Esophagus muscularis mucosa (tissue), 4 donors: ENCODE measurements at regions not wholly inside any gene's neighbourhood (a gene's known extent, or its start where the extent isn't known, plus 50 kb on each side); places are given as distances from the start of the nearest gene placed in this dataset.
A peak's percentile ranks its signal among the peaks of the same experiment; 100 is the strongest.

ENCODE experiments used
- DNase-seq: peaks from one replicate; pipeline ENCODE4 v3.0.0-alpha.2; 2017; ENCODE audit errors: extremely low spot score
- H3K27ac ChIP-seq, 4 donors: fragments of 200-600 bp; sonication (generic); replicated peaks in 1 of 4; 1 replicate in 3 of 4; 2 replicates in 1 of 4; pipeline ENCODE4 v1.5.1; 2016 to 2019; ENCODE audit warnings: mild to moderate bottlenecking in 1 of 4
- H3K27me3 ChIP-seq, 4 donors: fragments of 200-600 bp; sonication (generic); one replicate each; pipeline versions ENCODE4 v1.5.1 to v1.6.0; 2016 to 2019
- H3K36me3 ChIP-seq, 4 donors: fragments of 200-600 bp; sonication (generic); one replicate each; pipeline ENCODE4 v1.5.1; 2016 to 2019
- H3K4me1 ChIP-seq, 4 donors: fragments of 200-600 bp; sonication (generic); one replicate each; pipeline ENCODE4 v1.5.1; 2016 to 2019
- H3K4me3 ChIP-seq, 4 donors: fragments of 200-600 bp; sonication (generic); 1 replicate in 2 of 4; 2 replicates in 2 of 4; pipeline ENCODE4 v1.5.1; 2016 to 2019; ENCODE audit warnings: mild to moderate bottlenecking in 4 of 4, moderate library complexity in 1 of 4
- H3K9me3 ChIP-seq, 4 donors: fragments of 200-600 bp; sonication (generic); 1 replicate in 3 of 4; 2 replicates in 1 of 4; pipeline ENCODE4 v1.5.1; 2016 to 2019
- CTCF ChIP-seq, 3 experiments: fragments of 200-600 bp in 2 of 3; fragments of 450-650 bp in 1 of 3; sonication (generic) in 2 of 3; IDR thresholded peaks; one replicate each; pipeline ENCODE4 v1.5.1; 2017 to 2019; ENCODE audit warnings: antibody characterized with exemption in 3 of 3, mild to moderate bottlenecking in 2 of 3, moderate library complexity in 1 of 3
- EP300 ChIP-seq: sonication (generic); formaldehyde crosslinking; IDR thresholded peaks from one replicate; pipeline ENCODE4 v1.6.1; 2017; ENCODE audit warnings: antibody characterized with exemption
- POLR2A ChIP-seq: fragments of 450-650 bp; IDR thresholded peaks from one replicate; pipeline ENCODE4 v1.6.1; 2017; ENCODE audit warnings: antibody characterized with exemption, moderate library complexity, mild to moderate bottlenecking, low read depth
- POLR2AphosphoS5 ChIP-seq, 2 donors: sonication (generic); formaldehyde crosslinking; IDR thresholded peaks; one replicate each; pipeline ENCODE4 v1.6.1; 2017; ENCODE audit warnings: antibody characterized with exemption in 2 of 2
- WGBS: methylation state at CpG from one replicate; pipeline ENCODE4 v1.1.5; 2018; 5-methylcytosine and 5-hydroxymethylcytosine counted together
- intact Hi-C: fragments of 100-400 bp; cut with DNase I; formaldehyde crosslinking; loops from one replicate; pipeline ENCODE4 v1.15.1; 2023

- Histone ChIP-seq H3K4me3 (no peak overlapping the region), H3K4me1 (peaks cover 0 to 15% (median 0%) of the 10 kb centered on the region in 4 donors), H3K36me3 (no peaks in the 10 kb centered on the region), H3K27ac (no peak overlapping the region), H3K9me3 (no peaks in the 10 kb centered on the region), H3K27me3 (no peaks in the 10 kb centered on the region)
- 76% methylated on average over 2 of the region's 2 CpGs for WGBS
- no peak for DNase-seq
- intact Hi-C loops: no loop called here
- TF ChIP-seq CTCF (IDR thresholded peaks at IDR 0.05) (no peak), EP300 (no peak), POLR2AphosphoS5 (IDR thresholded peaks at IDR 0.05) (no peak), POLR2A (no peak)
These were observed 74.9 kb upstream of the MAOA start for GRCh38 chrX:43581167-43581566.

- Histone ChIP-seq H3K4me3 (no peak overlapping the region), H3K36me3 (no peaks in the 10 kb centered on the region), H3K27me3 (no peaks in the 10 kb centered on the region), H3K4me1 (peaks cover 0 to 19% (median 2%) of the 10 kb centered on the region in 4 donors), H3K27ac (no peak overlapping the region), H3K9me3 (no peaks in the 10 kb centered on the region)
- DNase-seq: no peak
- WGBS: 76% methylated on average over 5 of the region's 5 CpGs
- peak in 1 of 2 donors; percentile 55 for TF ChIP-seq POLR2AphosphoS5 (IDR thresholded peaks at IDR 0.05)
- TF ChIP-seq EP300: no peak
- no peak for TF ChIP-seq POLR2A
- intact Hi-C loops: no loop called here
These were observed 74.1 kb upstream of the MAOA start for GRCh38 chrX:43581888-43582539.

GRCh38 chrX:43582540-43582913, 73.6 kb upstream of the MAOA start:
- intact Hi-C loops: no loop called here
- Histone ChIP-seq H3K4me3 (no peak overlapping the region), H3K27ac (no peak overlapping the region), H3K4me1 (peaks cover 0 to 19% (median 2%) of the 10 kb centered on the region in 4 donors), H3K36me3 (no peaks in the 10 kb centered on the region), H3K27me3 (no peaks in the 10 kb centered on the region), H3K9me3 (no peaks in the 10 kb centered on the region)
- WGBS: 90% methylated on average over 1 of the region's 1 CpG
- DNase-seq: no peak
- TF ChIP-seq POLR2A: no peak
- TF ChIP-seq CTCF (IDR thresholded peaks at IDR 0.05): no peak
- TF ChIP-seq EP300: no peak

- TF ChIP-seq POLR2A (no peak), EP300 (no peak), CTCF (IDR thresholded peaks at IDR 0.05) (no peak), POLR2AphosphoS5 (IDR thresholded peaks at IDR 0.05) (no peak)
- H3K9me3 ChIP-seq: no peaks in the 10 kb centered on the region
- H3K27me3 ChIP-seq: no peaks in the 10 kb centered on the region
- H3K27ac ChIP-seq: no peak overlapping the region
- no peak overlapping the region for H3K4me3 ChIP-seq
- H3K36me3 ChIP-seq: no peaks in the 10 kb centered on the region
- 100% methylated on average over 1 of the region's 1 CpG for WGBS
- DNase-seq: no peak
- H3K4me1 ChIP-seq: peaks cover 0 to 33% (median 11%) of the 10 kb centered on the region in 4 donors
- intact Hi-C loops: loop anchor here (5.0 kb wide), 1 partner anchor 71 kb away; the partner anchor contains the start of gene MAOA
These were observed 70.2 kb upstream of the MAOA start for GRCh38 chrX:43585922-43586321.

- Histone ChIP-seq H3K9me3 (no peaks in the 10 kb centered on the region), H3K27ac (no peak overlapping the region), H3K36me3 (no peaks in the 10 kb centered on the region), H3K27me3 (no peaks in the 10 kb centered on the region), H3K4me1 (peaks cover 0 to 38% (median 12%) of the 10 kb centered on the region in 4 donors), H3K4me3 (no peak overlapping the region)
- DNase-seq: no peak
- no peak for TF ChIP-seq EP300
- TF ChIP-seq POLR2AphosphoS5 (IDR thresholded peaks at IDR 0.05): no peak
- no peak for TF ChIP-seq CTCF (IDR thresholded peaks at IDR 0.05)
- TF ChIP-seq POLR2A: no peak
- intact Hi-C loops: loop anchor here (5.0 kb wide), 1 partner anchor 70 kb away; the partner anchor contains the start of gene MAOA
- 60% methylated on average over 2 of the region's 2 CpGs for WGBS
These were observed 69.3 kb upstream of the MAOA start for GRCh38 chrX:43586830-43587229.
